ENCODE measurements at regions not wholly inside any gene's neighbourhood (a gene's known extent, or its start where the extent isn't known, plus 50 kb on each side); places are given as distances from the start of the nearest gene placed in this dataset.
"Not testable (repeated sequence)": the region's sequence is repeated elsewhere in the genome, so short reads cannot be mapped to it uniquely, and the experiment has no call there.

GRCh38 chr18:60178224-60178623 is 194.4 kb downstream of the MC4R start:
- not testable (repeated sequence) for H3K4me1 Mint-ChIP-seq, H3K27me3 Mint-ChIP-seq, H3K4me3 Mint-ChIP-seq, H3K27ac Mint-ChIP-seq, H3K36me3 Mint-ChIP-seq, H3K9me3 Mint-ChIP-seq

DNA sequence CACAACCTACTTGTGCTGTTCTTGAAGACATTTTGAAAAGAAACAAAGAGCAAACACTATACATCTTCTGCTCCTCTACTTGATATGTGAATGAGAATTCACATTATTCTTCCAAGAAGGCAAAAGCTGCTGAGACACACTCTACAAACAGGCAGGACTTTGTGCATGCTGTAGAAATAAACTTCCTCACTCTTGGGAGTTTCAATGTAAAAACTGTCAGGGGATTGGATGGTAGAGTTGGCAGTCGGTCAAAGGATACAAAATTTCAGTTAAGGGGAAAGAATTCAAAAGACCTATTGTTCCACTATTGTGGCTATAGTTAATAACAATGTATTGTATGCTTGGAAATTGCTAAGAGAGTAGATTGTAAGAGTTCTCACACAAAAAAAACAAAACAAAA is 196.3 kb downstream of the MC4R start:
- Mint-ChIP-seq H3K36me3 (no peaks in the 10 kb centered on the region), H3K9me3 (no peaks in the 10 kb centered on the region), H3K4me1 (no peaks in the 10 kb centered on the region), H3K27ac (no peak overlapping the region), H3K27me3 (no peaks in the 10 kb centered on the region), H3K4me3 (no peak overlapping the region)

GRCh38 chr18:60174832-60175231 is 197.7 kb downstream of the MC4R start:
- H3K4me3 Mint-ChIP-seq, result no peak overlapping the region
- no peaks in the 10 kb centered on the region for H3K9me3 Mint-ChIP-seq
- no peaks in the 10 kb centered on the region for H3K4me1 Mint-ChIP-seq
- H3K27ac Mint-ChIP-seq, result no peak overlapping the region
- no peaks in the 10 kb centered on the region for H3K36me3 Mint-ChIP-seq
- H3K27me3 Mint-ChIP-seq, result no peaks in the 10 kb centered on the region

DNA sequence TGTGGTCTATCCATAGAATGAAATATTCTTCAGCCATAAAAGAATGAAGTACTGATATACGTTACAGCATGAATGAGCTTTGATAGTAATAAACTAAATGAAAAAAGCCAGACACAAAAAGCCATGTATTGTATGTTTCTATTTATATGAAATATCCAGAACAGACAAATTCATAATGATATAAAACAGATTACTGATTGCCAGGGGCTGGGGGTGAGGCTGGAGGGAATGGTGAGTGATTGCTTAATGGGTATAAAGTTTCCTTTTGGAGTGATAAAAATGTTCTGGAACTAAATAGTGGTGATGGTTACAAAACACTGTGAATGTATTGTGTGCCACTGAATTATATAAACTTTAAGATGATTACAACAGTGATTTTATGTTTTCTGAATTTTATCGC is 200.5 kb downstream of the MC4R start:
- H3K27me3 Mint-ChIP-seq, result no peaks in the 10 kb centered on the region
- no peak overlapping the region for H3K4me3 Mint-ChIP-seq

DNA sequence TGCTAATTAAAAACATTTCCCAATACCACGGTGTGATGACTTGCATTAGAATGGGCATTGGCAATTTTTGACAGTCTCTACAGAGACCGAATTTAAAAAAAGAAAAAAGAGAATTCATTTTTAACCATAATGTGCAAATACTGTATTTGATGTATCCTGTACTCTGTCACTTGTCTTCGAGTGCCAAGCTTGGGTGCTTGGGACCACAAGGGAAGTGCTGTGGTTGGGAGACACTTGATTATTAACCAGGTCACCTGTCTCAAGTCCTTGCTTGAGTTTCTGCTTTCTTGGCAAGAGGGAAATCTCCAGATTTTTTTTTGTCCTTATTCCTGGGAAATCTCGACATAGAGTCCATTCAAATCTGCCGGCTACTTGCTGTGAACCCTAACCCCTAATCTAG is 209.0 kb downstream of the MC4R start:
- Mint-ChIP-seq H3K36me3 (no peaks in the 10 kb centered on the region), H3K27ac (no peak overlapping the region), H3K4me1 (no peaks in the 10 kb centered on the region), H3K27me3 (peaks cover 2% of the 10 kb centered on the region), H3K9me3 (peaks cover 5% of the 10 kb centered on the region), H3K4me3 (no peak overlapping the region)

More for the DNA sequence above, 200.5 kb downstream of the MC4R start:
- Mint-ChIP-seq H3K36me3 (no peaks in the 10 kb centered on the region), H3K27ac (no peak overlapping the region), H3K9me3 (no peaks in the 10 kb centered on the region), H3K4me1 (no peaks in the 10 kb centered on the region)

- Mint-ChIP-seq H3K4me1 (no peaks in the 10 kb centered on the region), H3K4me3 (no peak overlapping the region), H3K9me3 (peaks cover 5% of the 10 kb centered on the region), H3K27ac (no peak overlapping the region), H3K36me3 (no peaks in the 10 kb centered on the region), H3K27me3 (peaks cover 2% of the 10 kb centered on the region)
These were observed 210.2 kb downstream of the MC4R start for GRCh38 chr18:60162388-60162787.

GRCh38 chr18:60157810-60158209 is 214.8 kb downstream of the MC4R start:
- Mint-ChIP-seq H3K27me3 (no peaks in the 10 kb centered on the region), H3K4me1 (no peaks in the 10 kb centered on the region), H3K9me3 (no peaks in the 10 kb centered on the region), H3K27ac (no peak overlapping the region), H3K4me3 (no peak overlapping the region), H3K36me3 (no peaks in the 10 kb centered on the region)

DNA sequence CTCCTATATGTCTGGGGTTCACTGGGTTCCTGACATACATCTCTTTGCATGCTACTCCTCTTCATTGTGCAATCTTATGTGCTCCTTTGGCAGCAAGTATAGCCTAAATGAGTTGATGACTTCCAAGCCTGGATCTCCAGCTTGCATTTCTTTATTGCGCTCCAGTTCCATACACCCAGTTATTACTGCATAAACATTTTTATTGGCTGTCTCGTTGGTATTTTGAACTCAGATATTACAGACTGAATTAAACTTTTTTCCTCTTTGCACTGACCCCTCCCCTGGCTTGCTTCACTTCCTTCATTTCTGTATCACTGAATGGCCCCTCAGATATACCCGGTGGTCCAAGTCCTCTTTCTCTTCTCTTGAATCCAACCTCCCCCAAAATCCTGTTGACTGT is 219.2 kb downstream of the MC4R start:
- Mint-ChIP-seq H3K27ac (no peak overlapping the region), H3K36me3 (no peaks in the 10 kb centered on the region), H3K27me3 (no peaks in the 10 kb centered on the region), H3K4me1 (no peaks in the 10 kb centered on the region), H3K9me3 (no peaks in the 10 kb centered on the region), H3K4me3 (no peak overlapping the region)

GRCh38 chr18:60149316-60149715 is 223.3 kb downstream of the MC4R start:
- Mint-ChIP-seq H3K27me3 (no peaks in the 10 kb centered on the region), H3K36me3 (no peaks in the 10 kb centered on the region), H3K4me1 (no peaks in the 10 kb centered on the region), H3K9me3 (no peaks in the 10 kb centered on the region), H3K27ac (no peak overlapping the region), H3K4me3 (no peak overlapping the region)

GRCh38 chr18:60147323-60147722 is 225.3 kb downstream of the MC4R start:
- H3K27me3 Mint-ChIP-seq, result no peaks in the 10 kb centered on the region
- H3K27ac Mint-ChIP-seq, result no peak overlapping the region
- H3K4me3 Mint-ChIP-seq, result no peak overlapping the region
- H3K4me1 Mint-ChIP-seq, result no peaks in the 10 kb centered on the region
- H3K9me3 Mint-ChIP-seq, result no peaks in the 10 kb centered on the region
- H3K36me3 Mint-ChIP-seq, result no peaks in the 10 kb centered on the region

- no peaks in the 10 kb centered on the region for H3K4me1 Mint-ChIP-seq
- H3K4me3 Mint-ChIP-seq, result no peak overlapping the region
- no peaks in the 10 kb centered on the region for H3K36me3 Mint-ChIP-seq
- H3K27me3 Mint-ChIP-seq, result no peaks in the 10 kb centered on the region
- no peaks in the 10 kb centered on the region for H3K9me3 Mint-ChIP-seq
- H3K27ac Mint-ChIP-seq, result no peak overlapping the region
These were observed 226.2 kb downstream of the MC4R start for GRCh38 chr18:60146220-60146960.

GRCh38 chr18:60145776-60146175 is 226.8 kb downstream of the MC4R start:
- Mint-ChIP-seq H3K4me1 (no peaks in the 10 kb centered on the region), H3K27me3 (no peaks in the 10 kb centered on the region), H3K9me3 (no peaks in the 10 kb centered on the region), H3K4me3 (no peak overlapping the region), H3K36me3 (no peaks in the 10 kb centered on the region), H3K27ac (no peak overlapping the region)

DNA sequence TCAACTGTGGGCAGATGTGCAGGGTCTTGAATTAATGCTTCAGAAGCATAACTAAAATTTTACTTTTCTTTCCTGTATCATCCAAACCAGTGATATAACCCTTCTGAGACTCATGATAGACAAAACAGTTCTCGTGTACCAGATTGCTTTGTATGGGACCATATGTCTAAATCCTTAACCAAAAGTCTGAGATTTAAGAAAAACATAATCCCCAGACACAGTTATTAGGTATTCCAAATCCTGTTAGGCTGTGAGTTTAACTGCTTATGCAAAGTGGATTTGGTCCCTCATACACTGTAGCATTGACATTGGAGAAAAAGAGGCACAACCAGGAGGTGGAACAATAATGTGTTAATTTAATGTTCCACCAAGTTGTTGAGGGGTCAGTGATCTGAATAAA is 235.0 kb downstream of the PMAIP1 start:
- Mint-ChIP-seq H3K9me3 (no peaks in the 10 kb centered on the region), H3K4me3 (no peak overlapping the region), H3K27ac (no peak overlapping the region), H3K27me3 (no peaks in the 10 kb centered on the region), H3K4me1 (no peaks in the 10 kb centered on the region), H3K36me3 (no peaks in the 10 kb centered on the region)

GRCh38 chr18:60130284-60130683 is 230.5 kb downstream of the PMAIP1 start:
- Mint-ChIP-seq H3K27me3 (no peaks in the 10 kb centered on the region), H3K27ac (no peak overlapping the region), H3K36me3 (no peaks in the 10 kb centered on the region), H3K4me3 (no peak overlapping the region), H3K4me1 (no peaks in the 10 kb centered on the region), H3K9me3 (no peaks in the 10 kb centered on the region)

DNA sequence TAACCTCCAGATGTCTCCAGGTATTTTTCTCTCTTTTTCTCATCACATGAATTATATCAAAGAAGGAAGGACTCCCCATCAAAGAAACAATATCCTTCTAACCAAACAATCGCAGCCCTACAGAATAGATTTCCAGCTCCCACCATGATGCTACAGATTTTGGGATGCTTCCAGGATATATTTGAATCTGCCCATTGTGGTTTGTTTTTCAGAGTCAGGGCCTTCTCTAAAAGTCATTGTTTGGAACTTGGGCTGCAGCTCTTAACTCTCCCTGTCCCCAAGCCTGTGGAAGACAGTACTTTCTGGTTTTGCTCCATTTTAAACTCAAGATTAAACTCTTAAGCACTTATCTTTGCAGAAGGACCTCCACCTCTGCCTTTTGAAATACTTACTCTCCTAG is 223.2 kb downstream of the PMAIP1 start:
- H3K36me3 Mint-ChIP-seq, result no peaks in the 10 kb centered on the region
- no peak overlapping the region for H3K4me3 Mint-ChIP-seq
- no peak overlapping the region for H3K27ac Mint-ChIP-seq
- H3K4me1 Mint-ChIP-seq, result no peaks in the 10 kb centered on the region
- no peaks in the 10 kb centered on the region for H3K27me3 Mint-ChIP-seq
- no peaks in the 10 kb centered on the region for H3K9me3 Mint-ChIP-seq

- no peaks in the 10 kb centered on the region for H3K27me3 Mint-ChIP-seq
- no peaks in the 10 kb centered on the region for H3K9me3 Mint-ChIP-seq
- H3K27ac Mint-ChIP-seq, result no peak overlapping the region
- H3K4me3 Mint-ChIP-seq, result no peak overlapping the region
- H3K36me3 Mint-ChIP-seq, result no peaks in the 10 kb centered on the region
- H3K4me1 Mint-ChIP-seq, result no peaks in the 10 kb centered on the region
These were observed 222.5 kb downstream of the PMAIP1 start for GRCh38 chr18:60122339-60122738.

GRCh38 chr18:60120231-60120750 is 220.5 kb downstream of the PMAIP1 start:
- Mint-ChIP-seq H3K36me3 (no peaks in the 10 kb centered on the region), H3K27me3 (peaks cover 1% of the 10 kb centered on the region), H3K4me1 (no peaks in the 10 kb centered on the region), H3K27ac (no peak overlapping the region), H3K4me3 (no peak overlapping the region), H3K9me3 (peaks cover 5% of the 10 kb centered on the region)

All from activated naive CD4-positive, alpha-beta T cell treated with anti-CD3 and anti-CD28 coated beads, Interleukin-2, amount 50 U/mL, for 24 hours (primary cell).